ENCODE measurements at regions not wholly inside any gene's neighbourhood (a gene's known extent, or its start where the extent isn't known, plus 50 kb on each side); places are given as distances from the start of the nearest gene placed in this dataset.
A peak's percentile ranks its signal among the peaks of the same experiment; 100 is the strongest.

- TF ChIP-seq EZH2 (IDR thresholded peaks at IDR 0.05): no peak
- no peak for TF ChIP-seq POLR2AphosphoS5 (IDR thresholded peaks at IDR 0.05; ENCODE audit: borderline replicate concordance, low read depth, low read length)
- no peak overlapping the region for H3K9ac ChIP-seq (ENCODE audit: insufficient read length)
- no peaks in the 10 kb centered on the region for H3K36me3 ChIP-seq (ENCODE audit: insufficient read depth, low read length)
- 0 out of 2 replicates have a peak overlapping the region, but pooled peaks have one; percentile 5 for H3K27ac ChIP-seq
- no peak for DNase-seq (ENCODE audit: low read depth, low spot score)
- H3K4me3 ChIP-seq: no peak overlapping the region
- H3K9me3 ChIP-seq (ENCODE audit: low read depth, low read length): no peaks in the 10 kb centered on the region; the same call in 1 of the 2 replicates
These were observed 462.1 kb downstream of the C3orf38 start for GRCh38 chr3:88611826-88612326.

GRCh38 chr3:88616413-88616812 lies 466.7 kb downstream of the C3orf38 start:
- Histone ChIP-seq H3K9me3 (ENCODE audit: low read depth, low read length) (no peaks in the 10 kb centered on the region; the same call in 1 of the 2 replicates), H3K27ac (peak overlapping the region; percentile 97; the same call in 1 of the 2 replicates), H3K9ac (ENCODE audit: insufficient read length) (no peak overlapping the region), H3K4me3 (peak overlapping the region; percentile 7; the same call in 1 of the 2 replicates), H3K36me3 (ENCODE audit: insufficient read depth, low read length) (no peaks in the 10 kb centered on the region)
- no peak for DNase-seq (ENCODE audit: low read depth, low spot score)
- TF ChIP-seq EZH2 (IDR thresholded peaks at IDR 0.05): no peak
- TF ChIP-seq POLR2AphosphoS5 (IDR thresholded peaks at IDR 0.05; ENCODE audit: borderline replicate concordance, low read depth, low read length): no peak
- TF ChIP-seq FOXP2 (optimal IDR thresholded peaks at IDR 0.05; ENCODE audit: control extremely low read depth, extremely low read length, insufficient read depth): no peak

GRCh38 chr3:88617283-88617682 lies 467.5 kb downstream of the C3orf38 start:
- H3K9ac ChIP-seq (ENCODE audit: insufficient read length): no peak overlapping the region
- H3K36me3 ChIP-seq (ENCODE audit: insufficient read depth, low read length): no peaks in the 10 kb centered on the region
- no peak for DNase-seq (ENCODE audit: low read depth, low spot score)
- H3K9me3 ChIP-seq (ENCODE audit: low read depth, low read length): no peaks in the 10 kb centered on the region; the same call in 1 of the 2 replicates
- H3K4me3 ChIP-seq: peak overlapping the region; percentile 73; the same call in 1 of the 2 replicates
- TF ChIP-seq POLR2AphosphoS5 (IDR thresholded peaks at IDR 0.05; ENCODE audit: borderline replicate concordance, low read depth, low read length): no peak; the same call in 1 of the 2 replicates
- no peak for TF ChIP-seq EZH2 (IDR thresholded peaks at IDR 0.05)
- no peak for TF ChIP-seq FOXP2 (optimal IDR thresholded peaks at IDR 0.05; ENCODE audit: control extremely low read depth, extremely low read length, insufficient read depth)
- peak overlapping the region; percentile 97 for H3K27ac ChIP-seq

GRCh38 chr3:88618021-88618645 lies 468.4 kb downstream of the C3orf38 start:
- Histone ChIP-seq H3K27ac (peak overlapping the region; percentile 97), H3K9ac (ENCODE audit: insufficient read length) (peak overlapping the region; percentile 58), H3K4me3 (peak overlapping the region; percentile 73), H3K9me3 (ENCODE audit: low read depth, low read length) (no peaks in the 10 kb centered on the region), H3K36me3 (ENCODE audit: insufficient read depth, low read length) (no peaks in the 10 kb centered on the region)
- peak; percentile 73 for DNase-seq (ENCODE audit: low read depth, low spot score)
- TF ChIP-seq POLR2AphosphoS5 (IDR thresholded peaks at IDR 0.05; ENCODE audit: borderline replicate concordance, low read depth, low read length) (peak; percentile 67; the same call in 1 of the 2 replicates), EZH2 (IDR thresholded peaks at IDR 0.05) (no peak), FOXP2 (optimal IDR thresholded peaks at IDR 0.05; ENCODE audit: control extremely low read depth, extremely low read length, insufficient read depth) (peak; percentile 46)

- no peaks in the 10 kb centered on the region for H3K9me3 ChIP-seq (ENCODE audit: low read depth, low read length)
- no peak overlapping the region for H3K9ac ChIP-seq (ENCODE audit: insufficient read length)
- no peak overlapping the region for H3K4me3 ChIP-seq
- DNase-seq (ENCODE audit: low read depth, low spot score): no peak
- no peak for TF ChIP-seq FOXP2 (optimal IDR thresholded peaks at IDR 0.05; ENCODE audit: control extremely low read depth, extremely low read length, insufficient read depth)
- no peaks in the 10 kb centered on the region for H3K36me3 ChIP-seq (ENCODE audit: insufficient read depth, low read length)
- no peak overlapping the region for H3K27ac ChIP-seq
These were observed 471.8 kb downstream of the C3orf38 start for GRCh38 chr3:88621586-88621985.

GRCh38 chr3:88623709-88624108 lies 473.9 kb downstream of the C3orf38 start:
- DNase-seq (ENCODE audit: low read depth, low spot score): no peak
- Histone ChIP-seq H3K4me3 (no peak overlapping the region), H3K9me3 (ENCODE audit: low read depth, low read length) (no peaks in the 10 kb centered on the region), H3K36me3 (ENCODE audit: insufficient read depth, low read length) (no peaks in the 10 kb centered on the region), H3K27ac (no peak overlapping the region), H3K9ac (ENCODE audit: insufficient read length) (no peak overlapping the region)
- no peak for TF ChIP-seq POLR2AphosphoS5 (IDR thresholded peaks at IDR 0.05; ENCODE audit: borderline replicate concordance, low read depth, low read length)
- no peak for TF ChIP-seq FOXP2 (optimal IDR thresholded peaks at IDR 0.05; ENCODE audit: control extremely low read depth, extremely low read length, insufficient read depth)
- TF ChIP-seq EZH2 (IDR thresholded peaks at IDR 0.05): no peak

GRCh38 chr3:88626456-88627120 lies 476.8 kb downstream of the C3orf38 start:
- no peak overlapping the region for H3K9ac ChIP-seq (ENCODE audit: insufficient read length)
- TF ChIP-seq FOXP2 (optimal IDR thresholded peaks at IDR 0.05; ENCODE audit: control extremely low read depth, extremely low read length, insufficient read depth) (no peak), EZH2 (IDR thresholded peaks at IDR 0.05) (no peak), POLR2AphosphoS5 (IDR thresholded peaks at IDR 0.05; ENCODE audit: borderline replicate concordance, low read depth, low read length) (no peak)

GRCh38 chr3:88628901-88629300 lies 478.5 kb upstream of the EPHA3 start:
- TF ChIP-seq EZH2 (IDR thresholded peaks at IDR 0.05) (no peak), POLR2AphosphoS5 (IDR thresholded peaks at IDR 0.05; ENCODE audit: borderline replicate concordance, low read depth, low read length) (no peak)
- Histone ChIP-seq H3K4me3 (no peak overlapping the region), H3K9me3 (ENCODE audit: low read depth, low read length) (no peaks in the 10 kb centered on the region), H3K9ac (ENCODE audit: insufficient read length) (no peak overlapping the region), H3K36me3 (ENCODE audit: insufficient read depth, low read length) (no peaks in the 10 kb centered on the region), H3K27ac (no peak overlapping the region)
- no peak for DNase-seq (ENCODE audit: low read depth, low spot score)

More at GRCh38 chr3:88626456-88627120, 476.8 kb downstream of the C3orf38 start:
- no peak for DNase-seq (ENCODE audit: low read depth, low spot score)
- Histone ChIP-seq H3K36me3 (ENCODE audit: insufficient read depth, low read length) (no peaks in the 10 kb centered on the region), H3K27ac (no peak overlapping the region), H3K9me3 (ENCODE audit: low read depth, low read length) (no peaks in the 10 kb centered on the region), H3K4me3 (no peak overlapping the region)

All from SK-N-MC (cell line).